ENCODE measurements at regions not wholly inside any gene's neighbourhood (a gene's known extent, or its start where the extent isn't known, plus 50 kb on each side); places are given as distances from the start of the nearest gene placed in this dataset.
A peak's percentile ranks its signal among the peaks of the same experiment; 100 is the strongest.

GRCh38 chr9:93828331-93829097 lies 126.6 kb downstream of the BARX1 start:
- H3K4me3 ChIP-seq (ENCODE audit: low read length), result no peak overlapping the region
- peaks cover 7% of the 10 kb centered on the region; the same call in 1 of the 2 replicates for H3K27me3 ChIP-seq (ENCODE audit: low read depth, low read length)
- no peaks in the 10 kb centered on the region for H3K36me3 ChIP-seq (replicated peaks; ENCODE audit: low read depth, low read length)
- no peak overlapping the region for H3K4me2 ChIP-seq (ENCODE audit: low read length)
- no peaks in the 10 kb centered on the region for H3K79me2 ChIP-seq (ENCODE audit: low read length)
- no peak for TF ChIP-seq EZH2phosphoT487 (IDR thresholded peaks at IDR 0.05; ENCODE audit: low read depth)
- TF ChIP-seq CTCF (IDR thresholded peaks at IDR 0.05; ENCODE audit: low read depth, low read length), result no peak
- no peak overlapping the region for H3K9ac ChIP-seq (ENCODE audit: low read length)
- H4K20me1 ChIP-seq (ENCODE audit: insufficient read depth, low read length), result no peaks in the 10 kb centered on the region
- H2AFZ ChIP-seq (ENCODE audit: low read depth, low read length), result no peak overlapping the region
- H3K4me1 ChIP-seq (ENCODE audit: low read length), result no peaks in the 10 kb centered on the region
- H3K9me3 ChIP-seq (ENCODE audit: insufficient read depth, low read length), result no peaks in the 10 kb centered on the region; the same call in 1 of the 2 replicates
- no peak overlapping the region for H3K27ac ChIP-seq (ENCODE audit: low read length)

GRCh38 chr9:93827545-93828330 lies 127.4 kb downstream of the BARX1 start:
- peak; percentile 42 for TF ChIP-seq CTCF (IDR thresholded peaks at IDR 0.05; ENCODE audit: low read depth, low read length)
- no peak for TF ChIP-seq EZH2phosphoT487 (IDR thresholded peaks at IDR 0.05; ENCODE audit: low read depth)
- H3K27me3 ChIP-seq (ENCODE audit: low read depth, low read length), result peaks cover 3% of the 10 kb centered on the region; the same call in 1 of the 2 replicates
- no peak overlapping the region for H3K4me2 ChIP-seq (ENCODE audit: low read length)
- H2AFZ ChIP-seq (ENCODE audit: low read depth, low read length), result no peak overlapping the region
- no peaks in the 10 kb centered on the region for H3K9me3 ChIP-seq (ENCODE audit: insufficient read depth, low read length)
- H3K27ac ChIP-seq (ENCODE audit: low read length), result no peak overlapping the region
- H4K20me1 ChIP-seq (ENCODE audit: insufficient read depth, low read length), result no peaks in the 10 kb centered on the region
- no peaks in the 10 kb centered on the region for H3K36me3 ChIP-seq (replicated peaks; ENCODE audit: low read depth, low read length)
- H3K79me2 ChIP-seq (ENCODE audit: low read length), result no peaks in the 10 kb centered on the region
- H3K4me1 ChIP-seq (ENCODE audit: low read length), result no peaks in the 10 kb centered on the region
- H3K4me3 ChIP-seq (ENCODE audit: low read length), result no peak overlapping the region
- no peak overlapping the region for H3K9ac ChIP-seq (ENCODE audit: low read length)

- no peaks in the 10 kb centered on the region for H4K20me1 ChIP-seq (ENCODE audit: insufficient read depth, low read length)
- H3K79me2 ChIP-seq (ENCODE audit: low read length), result no peaks in the 10 kb centered on the region
- TF ChIP-seq EZH2phosphoT487 (IDR thresholded peaks at IDR 0.05; ENCODE audit: low read depth), result no peak
- TF ChIP-seq CTCF (IDR thresholded peaks at IDR 0.05; ENCODE audit: low read depth, low read length), result no peak
- no peaks in the 10 kb centered on the region for H3K9me3 ChIP-seq (ENCODE audit: insufficient read depth, low read length)
- no peak overlapping the region for H3K4me2 ChIP-seq (ENCODE audit: low read length)
- peaks cover 2% of the 10 kb centered on the region; the same call in 1 of the 2 replicates for H3K27me3 ChIP-seq (ENCODE audit: low read depth, low read length)
- H3K4me1 ChIP-seq (ENCODE audit: low read length), result no peaks in the 10 kb centered on the region
- H2AFZ ChIP-seq (ENCODE audit: low read depth, low read length), result no peak overlapping the region
- no peak overlapping the region for H3K27ac ChIP-seq (ENCODE audit: low read length)
- H3K4me3 ChIP-seq (ENCODE audit: low read length), result no peak overlapping the region
- H3K9ac ChIP-seq (ENCODE audit: low read length), result no peak overlapping the region
- H3K36me3 ChIP-seq (replicated peaks; ENCODE audit: low read depth, low read length), result no peaks in the 10 kb centered on the region
These were observed 128.1 kb downstream of the BARX1 start for GRCh38 chr9:93826905-93827544.

GRCh38 chr9:93826209-93826608 lies 128.9 kb downstream of the BARX1 start:
- H3K4me1 ChIP-seq (ENCODE audit: low read length), result no peaks in the 10 kb centered on the region
- no peak overlapping the region for H2AFZ ChIP-seq (ENCODE audit: low read depth, low read length)
- no peak overlapping the region for H3K4me2 ChIP-seq (ENCODE audit: low read length)
- no peak overlapping the region for H3K9ac ChIP-seq (ENCODE audit: low read length)
- no peak overlapping the region for H3K27ac ChIP-seq (ENCODE audit: low read length)
- no peaks in the 10 kb centered on the region for H3K79me2 ChIP-seq (ENCODE audit: low read length)
- TF ChIP-seq CTCF (IDR thresholded peaks at IDR 0.05; ENCODE audit: low read depth, low read length) (no peak), EZH2phosphoT487 (IDR thresholded peaks at IDR 0.05; ENCODE audit: low read depth) (no peak)
- no peak overlapping the region for H3K4me3 ChIP-seq (ENCODE audit: low read length)
- no peaks in the 10 kb centered on the region for H3K9me3 ChIP-seq (ENCODE audit: insufficient read depth, low read length)
- H3K36me3 ChIP-seq (replicated peaks; ENCODE audit: low read depth, low read length), result no peaks in the 10 kb centered on the region
- no peaks in the 10 kb centered on the region for H4K20me1 ChIP-seq (ENCODE audit: insufficient read depth, low read length)
- no peaks in the 10 kb centered on the region for H3K27me3 ChIP-seq (ENCODE audit: low read depth, low read length)
